RKO (cell line): ENCODE measurements at regions not wholly inside any gene's neighbourhood (a gene's known extent, or its start where the extent isn't known, plus 50 kb on each side); places are given as distances from the start of the nearest gene placed in this dataset.
"Not testable (repeated sequence)": the region's sequence is repeated elsewhere in the genome, so short reads cannot be mapped to it uniquely, and the experiment has no call there.

Source experiments
- DNase-seq: peaks from one replicate; pipeline ENCODE4 v3.0.0-alpha.2; 2016; ENCODE audit warnings: low spot score

- DNase-seq, result not testable (repeated sequence)
Observed at GRCh38 chr2:242108797-242109500, 239.4 kb downstream of the RTP5 start.

GRCh38 chr2:242109819-242110218, 240.3 kb downstream of the RTP5 start:
- not testable (repeated sequence) for DNase-seq

- not testable (repeated sequence) for DNase-seq
Observed at GRCh38 chr2:242111954-242112353, 242.4 kb downstream of the RTP5 start.

GRCh38 chr2:242113492-242113891, 244.0 kb downstream of the RTP5 start:
- not testable (repeated sequence) for DNase-seq

GRCh38 chr2:242116676-242117075, 247.1 kb downstream of the RTP5 start:
- not testable (repeated sequence) for DNase-seq

- not testable (repeated sequence) for DNase-seq
Observed at GRCh38 chr2:242117305-242117704, 247.8 kb downstream of the RTP5 start.

GRCh38 chr2:242119682-242120081, 250.2 kb downstream of the RTP5 start:
- not testable (repeated sequence) for DNase-seq

- DNase-seq, result not testable (repeated sequence)
Observed at GRCh38 chr2:242130682-242131081, 261.2 kb downstream of the RTP5 start.

GRCh38 chr2:242159921-242160320, 290.4 kb downstream of the RTP5 start:
- DNase-seq, result not testable (repeated sequence)

- not testable (repeated sequence) for DNase-seq
Observed at GRCh38 chr2:242165115-242165514, 295.6 kb downstream of the RTP5 start.

GRCh38 chr2:242171290-242171689, 301.8 kb downstream of the RTP5 start:
- not testable (repeated sequence) for DNase-seq
